ENCODE measurements at regions not wholly inside any gene's neighbourhood (a gene's known extent, or its start where the extent isn't known, plus 50 kb on each side); places are given as distances from the start of the nearest gene placed in this dataset.

DNA sequence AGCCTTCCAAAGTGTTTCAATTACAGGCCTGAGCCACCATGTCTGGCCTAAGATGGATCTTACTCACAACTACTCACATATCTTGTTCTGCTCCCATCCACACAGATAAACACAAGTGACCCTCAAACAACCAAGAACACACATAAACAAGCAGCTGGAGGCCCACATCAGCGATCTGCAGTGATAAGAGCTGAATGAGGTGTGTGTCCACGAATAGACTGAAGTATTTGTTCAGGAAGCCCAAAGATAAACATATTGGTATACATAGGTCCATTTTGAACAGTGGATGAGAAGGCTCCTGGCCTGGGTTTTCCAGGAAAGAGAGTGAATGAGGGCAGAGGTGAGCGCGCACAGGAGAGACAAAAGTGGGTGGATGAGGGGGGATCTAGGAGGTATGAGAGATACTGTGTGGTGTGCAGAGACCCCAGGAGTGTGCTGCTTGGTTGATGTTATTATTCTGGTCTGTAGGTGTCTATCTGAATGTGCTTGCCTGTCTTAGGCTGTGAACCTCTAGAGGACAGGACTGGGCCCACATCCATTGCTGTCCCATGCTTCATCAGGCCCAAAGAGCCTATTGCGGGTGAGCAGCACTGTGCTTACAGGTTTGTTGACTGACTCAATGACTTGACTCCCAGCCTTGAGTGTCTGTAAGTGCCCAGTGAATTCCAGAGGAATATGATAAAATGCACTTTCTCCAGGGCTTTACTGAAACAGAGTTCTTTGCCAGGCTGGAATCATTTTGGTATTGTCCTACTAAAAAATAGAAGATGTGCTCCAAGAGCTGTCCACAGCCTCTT is 79.9 kb upstream of the ATP1A1 start:
- CTCF ChIA-PET = no interaction called here

More for the DNA sequence above, 79.9 kb upstream of the ATP1A1 start:
- Histone ChIP-seq H2AFZ (ENCODE audit: insufficient read depth, low read depth, low read length, poor library complexity, severe bottlenecking) (no peak overlapping the region), H3K79me2 (ENCODE audit: control insufficient read depth, insufficient read depth, low read length) (no peaks in the 10 kb centered on the region), H3K36me3 (replicated peaks in 1 of 2; ENCODE audit: control extremely low read depth in 1 of 2, control insufficient read depth in 1 of 2, extremely low read depth in 1 of 2, insufficient read depth in 2 of 2, low read length in 1 of 2) (no peaks in the 10 kb centered on the region), H3K27me3 (replicated peaks in 1 of 4; ENCODE audit: control extremely low read depth in 1 of 4, control insufficient read depth in 3 of 4, insufficient read depth in 4 of 4, low read length in 3 of 4) (peaks cover 0 to 11% (median 2%) of the 10 kb centered on the region in 4 experiments), H3K9ac (ENCODE audit: low read length) (no peak overlapping the region), H3K27ac (ENCODE audit: low read length in 2 of 2) (no peak overlapping the region), H3K9me3 (ENCODE audit: control extremely low read depth in 1 of 3, control insufficient read depth in 2 of 3, insufficient read depth in 1 of 3, low read length in 2 of 3) (peaks cover 0 to 4% (median 0%) of the 10 kb centered on the region in 3 donors), H4K20me1 (ENCODE audit: control insufficient read depth, insufficient read depth, low read length, poor library complexity, severe bottlenecking) (no peaks in the 10 kb centered on the region), H3K4me1 (ENCODE audit: control insufficient read depth in 2 of 2, insufficient read depth in 2 of 2, low read length in 2 of 2) (no peaks in the 10 kb centered on the region), H3K4me2 (replicated peaks; ENCODE audit: low read depth, low read length, poor library complexity, severe bottlenecking) (no peak overlapping the region), H3K4me3 (ENCODE audit: control extremely low read depth in 1 of 5, extremely low read depth in 1 of 5, insufficient read depth in 1 of 5, low read depth in 2 of 5, low read length in 4 of 5) (no peak overlapping the region)
- DNase-seq (no peak), ATAC-seq (ENCODE audit: low read depth) (no peak)
- WGBS (ENCODE audit: insufficient coverage) = 92% methylated on average over 5 of the region's 5 CpGs
- Mint-ChIP-seq H3K27me3 (peaks cover 19% of the 10 kb centered on the region), H3K4me3 (no peak overlapping the region), H3K27ac (no peak overlapping the region), H3K4me1 (peaks cover 2% of the 10 kb centered on the region), H3K9me3 (ENCODE audit: insufficient read depth) (no peaks in the 10 kb centered on the region)
- TF ChIP-seq EZH2 (IDR thresholded peaks at IDR 0.05; ENCODE audit: borderline replicate concordance, insufficient read depth, low read depth, low read length, poor library complexity, severe bottlenecking) = no peak
- TF ChIP-seq, protein P1, sequence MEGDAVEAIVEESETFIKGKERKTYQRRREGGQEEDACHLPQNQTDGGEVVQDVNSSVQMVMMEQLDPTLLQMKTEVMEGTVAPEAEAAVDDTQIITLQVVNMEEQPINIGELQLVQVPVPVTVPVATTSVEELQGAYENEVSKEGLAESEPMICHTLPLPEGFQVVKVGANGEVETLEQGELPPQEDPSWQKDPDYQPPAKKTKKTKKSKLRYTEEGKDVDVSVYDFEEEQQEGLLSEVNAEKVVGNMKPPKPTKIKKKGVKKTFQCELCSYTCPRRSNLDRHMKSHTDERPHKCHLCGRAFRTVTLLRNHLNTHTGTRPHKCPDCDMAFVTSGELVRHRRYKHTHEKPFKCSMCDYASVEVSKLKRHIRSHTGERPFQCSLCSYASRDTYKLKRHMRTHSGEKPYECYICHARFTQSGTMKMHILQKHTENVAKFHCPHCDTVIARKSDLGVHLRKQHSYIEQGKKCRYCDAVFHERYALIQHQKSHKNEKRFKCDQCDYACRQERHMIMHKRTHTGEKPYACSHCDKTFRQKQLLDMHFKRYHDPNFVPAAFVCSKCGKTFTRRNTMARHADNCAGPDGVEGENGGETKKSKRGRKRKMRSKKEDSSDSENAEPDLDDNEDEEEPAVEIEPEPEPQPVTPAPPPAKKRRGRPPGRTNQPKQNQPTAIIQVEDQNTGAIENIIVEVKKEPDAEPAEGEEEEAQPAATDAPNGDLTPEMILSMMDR (IDR thresholded peaks at IDR 0.05) = no peak
- POLR2A ChIA-PET = no interaction called here
- intact Hi-C loops (cut with micrococcal nuclease) = no loop called here
